Transverse colon (tissue), 4 donors: ENCODE measurements at regions not wholly inside any gene's neighbourhood (a gene's known extent, or its start where the extent isn't known, plus 50 kb on each side); places are given as distances from the start of the nearest gene placed in this dataset.

Source experiments
- CTCF ChIP-seq, 5 experiments: fragments of 200-600 bp in 3 of 5; fragments of 450-650 bp in 2 of 5; sonication (generic) in 3 of 5; IDR thresholded peaks; 1 replicate in 2 of 5; 2 replicates in 3 of 5; pipeline ENCODE4 v1.5.1; 2016 to 2017; ENCODE audit warnings: antibody characterized with exemption in 5 of 5, inconsistent platforms in 3 of 5, mild to moderate bottlenecking in 2 of 5, moderate library complexity in 1 of 5
- EP300 ChIP-seq: sonication (generic); formaldehyde crosslinking; IDR thresholded peaks from one replicate; pipeline ENCODE4 v1.6.1; 2017; ENCODE audit warnings: antibody characterized with exemption, low read depth
- POLR2A ChIP-seq: fragments of 450-650 bp; IDR thresholded peaks from one replicate; pipeline ENCODE4 v1.6.1; 2016; ENCODE audit warnings: antibody characterized with exemption, mild to moderate bottlenecking, moderate library complexity
- POLR2AphosphoS5 ChIP-seq, 3 donors: sonication (generic); formaldehyde crosslinking; IDR thresholded peaks; one replicate each; pipeline ENCODE4 v1.6.1; 2016; ENCODE audit warnings: antibody characterized with exemption in 3 of 3

DNA sequence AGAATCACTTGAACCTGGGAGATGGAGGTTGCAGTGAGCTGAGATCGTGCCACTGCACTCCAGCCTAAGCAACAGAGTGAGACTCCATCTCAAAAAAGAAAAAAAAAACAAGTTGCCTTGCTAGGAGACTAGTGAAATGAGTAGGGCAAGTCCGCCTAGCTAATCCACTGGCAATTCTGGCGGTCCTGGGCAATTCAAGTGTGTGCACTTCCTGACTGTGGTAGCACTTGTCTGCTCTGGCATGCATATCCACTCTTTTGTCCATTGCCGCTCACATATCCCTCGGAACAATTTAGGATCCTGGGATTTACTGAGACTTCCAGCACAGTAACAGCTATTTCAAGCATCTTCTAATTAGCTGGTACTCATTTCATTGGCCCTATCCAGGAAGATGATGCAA is 426.3 kb upstream of the ADGRL2 start:
- TF ChIP-seq CTCF (IDR thresholded peaks at IDR 0.05), result no peak
- TF ChIP-seq POLR2A, result no peak
- TF ChIP-seq POLR2AphosphoS5 (IDR thresholded peaks at IDR 0.05), result no peak
- TF ChIP-seq EP300, result no peak
